Gastroesophageal sphincter (tissue), 3 donors: ENCODE measurements at regions not wholly inside any gene's neighbourhood (a gene's known extent, or its start where the extent isn't known, plus 50 kb on each side); places are given as distances from the start of the nearest gene placed in this dataset.

Source experiments
- POLR2AphosphoS5 ChIP-seq: sonication (generic); formaldehyde crosslinking; IDR thresholded peaks from one replicate; pipeline ENCODE4 v1.6.1; 2017; ENCODE audit warnings: antibody characterized with exemption
- TF ChIP-seq, protein P1 (sequence below), 4 experiments: fragments of 200-600 bp in 2 of 4; fragments of 450-650 bp in 2 of 4; sonication (generic) in 1 of 4; IDR thresholded peaks; one replicate each; pipeline ENCODE4 v1.5.1; 2017 to 2019; ENCODE audit warnings: antibody characterized with exemption in 4 of 4, mild to moderate bottlenecking in 2 of 4, moderate library complexity in 2 of 4

DNA sequence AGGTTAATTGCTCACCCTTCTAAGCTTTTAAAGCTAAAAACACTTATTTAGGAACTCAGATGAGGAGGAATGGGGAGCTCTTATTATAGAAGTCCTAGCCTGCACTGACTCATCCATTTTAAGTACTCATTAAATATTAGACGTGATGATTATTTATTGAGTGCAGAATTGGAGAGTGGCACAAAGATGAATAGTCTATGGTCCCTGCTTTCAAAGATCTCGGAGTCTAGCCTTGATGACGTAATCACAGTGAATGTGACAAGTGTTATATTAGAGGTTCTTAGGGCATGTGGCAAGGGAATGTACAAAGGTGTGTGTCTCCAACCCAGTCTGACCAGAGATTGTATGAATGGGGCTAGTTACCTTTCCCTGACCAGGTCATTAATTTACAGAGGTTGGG lies 68.7 kb upstream of the CD83 start:
- TF ChIP-seq, protein P1, sequence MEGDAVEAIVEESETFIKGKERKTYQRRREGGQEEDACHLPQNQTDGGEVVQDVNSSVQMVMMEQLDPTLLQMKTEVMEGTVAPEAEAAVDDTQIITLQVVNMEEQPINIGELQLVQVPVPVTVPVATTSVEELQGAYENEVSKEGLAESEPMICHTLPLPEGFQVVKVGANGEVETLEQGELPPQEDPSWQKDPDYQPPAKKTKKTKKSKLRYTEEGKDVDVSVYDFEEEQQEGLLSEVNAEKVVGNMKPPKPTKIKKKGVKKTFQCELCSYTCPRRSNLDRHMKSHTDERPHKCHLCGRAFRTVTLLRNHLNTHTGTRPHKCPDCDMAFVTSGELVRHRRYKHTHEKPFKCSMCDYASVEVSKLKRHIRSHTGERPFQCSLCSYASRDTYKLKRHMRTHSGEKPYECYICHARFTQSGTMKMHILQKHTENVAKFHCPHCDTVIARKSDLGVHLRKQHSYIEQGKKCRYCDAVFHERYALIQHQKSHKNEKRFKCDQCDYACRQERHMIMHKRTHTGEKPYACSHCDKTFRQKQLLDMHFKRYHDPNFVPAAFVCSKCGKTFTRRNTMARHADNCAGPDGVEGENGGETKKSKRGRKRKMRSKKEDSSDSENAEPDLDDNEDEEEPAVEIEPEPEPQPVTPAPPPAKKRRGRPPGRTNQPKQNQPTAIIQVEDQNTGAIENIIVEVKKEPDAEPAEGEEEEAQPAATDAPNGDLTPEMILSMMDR (IDR thresholded peaks at IDR 0.05), result no peak
- TF ChIP-seq POLR2AphosphoS5, result no peak
